Subcutaneous abdominal adipose tissue (tissue), 5 donors: ENCODE measurements at regions not wholly inside any gene's neighbourhood (a gene's known extent, or its start where the extent isn't known, plus 50 kb on each side); places are given as distances from the start of the nearest gene placed in this dataset.
"Not testable (repeated sequence)": the region's sequence is repeated elsewhere in the genome, so short reads cannot be mapped to it uniquely, and the experiment has no call there.

Experiments
- H3K27ac ChIP-seq: one replicate; pipeline ENCODE4 v1.7.0; 2013; ENCODE audit warnings: low read depth, mild to moderate bottlenecking, inconsistent platforms, low read length, moderate library complexity
- H3K27me3 ChIP-seq, 5 donors: one replicate each; pipeline ENCODE4 v1.7.0; 2013; ENCODE audit warnings: low read length in 5 of 5, inconsistent platforms in 1 of 5; ENCODE audit not compliant: control insufficient read depth in 5 of 5, insufficient read depth in 4 of 5
- H3K36me3 ChIP-seq, 5 donors: one replicate each; pipeline ENCODE4 v1.7.0; 2013; ENCODE audit warnings: low read length in 5 of 5; ENCODE audit not compliant: control insufficient read depth in 5 of 5, insufficient read depth in 5 of 5
- H3K4me1 ChIP-seq, 5 donors: one replicate each; pipeline ENCODE4 v1.7.0; 2013; ENCODE audit warnings: low read length in 5 of 5, mild to moderate bottlenecking in 3 of 5, moderate library complexity in 1 of 5; ENCODE audit not compliant: control insufficient read depth in 5 of 5, insufficient read depth in 5 of 5
- H3K4me3 ChIP-seq, 5 donors: one replicate each; pipeline ENCODE4 v1.7.0; 2013; ENCODE audit warnings: low read length in 5 of 5, low read depth in 1 of 5
- H3K9ac ChIP-seq, 5 donors: one replicate each; pipeline ENCODE4 v1.7.0; 2013; ENCODE audit warnings: low read length in 5 of 5, mild to moderate bottlenecking in 4 of 5, moderate library complexity in 3 of 5
- H3K9me3 ChIP-seq, 5 donors: one replicate each; pipeline ENCODE4 v1.7.0; 2013; ENCODE audit warnings: low read length in 5 of 5; ENCODE audit not compliant: control insufficient read depth in 5 of 5
- donor health status: healthy.
- donor health status: healthy.
- donor health status: healthy.
- donor health status: healthy.
- donor health status: healthy.

DNA sequence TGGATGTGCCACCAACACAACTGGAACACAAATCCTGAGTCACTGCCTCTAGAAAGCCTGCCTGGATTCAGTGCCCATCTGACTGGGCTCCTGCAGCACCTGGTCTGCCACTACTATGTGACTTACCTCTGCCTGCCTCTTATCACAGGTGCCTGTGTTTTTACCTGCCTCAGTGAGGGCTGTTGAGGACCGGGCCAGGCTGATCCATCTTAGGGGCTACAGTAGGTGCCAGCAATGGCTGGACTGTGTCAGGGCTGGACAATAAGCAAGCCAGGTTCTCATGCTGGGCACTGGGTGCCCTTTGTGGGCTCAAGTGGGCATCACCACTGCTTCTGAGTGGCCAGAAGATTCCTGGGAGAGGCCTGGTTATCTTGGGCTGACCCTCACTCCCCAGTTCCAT lies 948.6 kb upstream of the TPTE start:
- not testable (repeated sequence) for H3K36me3 ChIP-seq, H3K9ac ChIP-seq

DNA sequence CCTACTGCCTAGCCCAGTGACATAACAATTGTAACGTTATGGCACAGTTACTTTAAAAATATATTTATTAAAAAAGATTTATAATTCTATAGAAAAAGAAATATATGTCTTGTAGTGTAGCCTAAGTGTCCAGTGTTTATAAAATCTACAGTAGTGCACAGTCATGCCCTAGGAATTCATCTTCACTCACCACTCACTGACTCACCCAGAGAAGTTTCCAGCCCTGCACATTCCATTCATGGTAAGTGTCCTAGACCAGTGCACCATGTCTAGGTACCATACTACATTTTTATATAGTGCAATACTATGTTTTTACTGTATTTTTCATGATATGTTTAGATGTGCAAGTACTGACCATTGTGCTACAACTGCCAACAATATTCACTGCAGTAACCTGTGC lies 947.9 kb upstream of the TPTE start:
- not testable (repeated sequence) for H3K9me3 ChIP-seq, H3K27ac ChIP-seq, H3K27me3 ChIP-seq, H3K4me3 ChIP-seq, H3K36me3 ChIP-seq, H3K9ac ChIP-seq, H3K4me1 ChIP-seq

More for the DNA sequence above, 948.6 kb upstream of the TPTE start:
- not testable (repeated sequence) for H3K27ac ChIP-seq, H3K4me3 ChIP-seq, H3K27me3 ChIP-seq, H3K4me1 ChIP-seq, H3K9me3 ChIP-seq

DNA sequence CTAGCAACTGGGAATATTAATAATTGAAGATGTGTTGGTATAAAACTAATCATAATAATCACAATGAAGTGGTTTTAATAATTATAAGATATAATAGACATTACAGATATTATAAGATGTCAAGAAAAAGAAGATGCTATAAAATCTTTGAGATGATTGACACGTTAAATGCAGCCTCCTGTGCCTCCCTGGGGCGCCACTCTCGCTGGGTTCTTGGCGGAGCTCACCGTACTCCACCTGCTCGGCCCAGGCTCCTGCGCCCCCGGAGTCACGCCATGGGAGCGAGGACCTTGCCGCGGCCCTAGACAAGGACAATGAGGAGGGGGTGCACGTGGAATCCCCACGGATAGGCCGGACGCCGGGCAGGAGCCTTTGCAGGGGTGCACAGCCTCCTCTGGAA lies 942.1 kb upstream of the TPTE start:
- not testable (repeated sequence) for H3K4me1 ChIP-seq, H3K4me3 ChIP-seq, H3K9ac ChIP-seq, H3K27ac ChIP-seq, H3K27me3 ChIP-seq, H3K9me3 ChIP-seq, H3K36me3 ChIP-seq

GRCh38 chr21:9587941-9588340 lies 933.4 kb upstream of the TPTE start:
- H3K36me3 ChIP-seq, H3K4me1 ChIP-seq, H3K9me3 ChIP-seq, H3K27ac ChIP-seq, H3K27me3 ChIP-seq, H3K9ac ChIP-seq, H3K4me3 ChIP-seq: not testable (repeated sequence)

DNA sequence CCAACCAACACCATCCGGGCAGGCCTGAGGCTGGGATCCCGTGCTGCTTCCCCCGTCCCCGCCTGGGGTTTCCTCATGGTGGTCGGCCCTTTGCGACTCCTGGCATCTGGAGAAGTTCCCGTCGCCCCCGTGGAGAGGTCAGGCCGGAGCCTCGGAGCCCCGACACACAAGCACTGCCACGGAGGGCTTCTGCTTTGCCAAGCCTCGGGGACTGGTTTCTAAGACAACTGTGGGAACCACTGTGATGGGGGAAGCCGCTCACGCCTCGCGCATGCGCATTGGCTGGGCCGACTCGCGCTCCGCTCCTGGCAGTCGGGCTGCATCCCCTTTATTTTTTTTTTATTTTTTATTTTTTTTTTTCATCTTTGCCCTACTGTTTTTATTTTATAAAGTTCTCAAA lies 928.8 kb upstream of the TPTE start:
- H3K27ac ChIP-seq, H3K9ac ChIP-seq, H3K4me1 ChIP-seq, H3K36me3 ChIP-seq, H3K27me3 ChIP-seq, H3K9me3 ChIP-seq, H3K4me3 ChIP-seq: not testable (repeated sequence)

- not testable (repeated sequence) for H3K27ac ChIP-seq, H3K9me3 ChIP-seq, H3K4me3 ChIP-seq, H3K27me3 ChIP-seq, H3K9ac ChIP-seq, H3K4me1 ChIP-seq, H3K36me3 ChIP-seq
These were observed 927.7 kb upstream of the TPTE start for GRCh38 chr21:9593646-9594045.

GRCh38 chr21:9614011-9614410 lies 907.4 kb upstream of the TPTE start:
- not testable (repeated sequence) for H3K4me3 ChIP-seq, H3K9me3 ChIP-seq, H3K27ac ChIP-seq, H3K27me3 ChIP-seq, H3K4me1 ChIP-seq, H3K36me3 ChIP-seq, H3K9ac ChIP-seq

- H3K4me3 ChIP-seq, H3K36me3 ChIP-seq, H3K9me3 ChIP-seq, H3K9ac ChIP-seq, H3K27ac ChIP-seq, H3K27me3 ChIP-seq, H3K4me1 ChIP-seq: not testable (repeated sequence)
These were observed 900.1 kb upstream of the TPTE start for GRCh38 chr21:9621121-9621793.

DNA sequence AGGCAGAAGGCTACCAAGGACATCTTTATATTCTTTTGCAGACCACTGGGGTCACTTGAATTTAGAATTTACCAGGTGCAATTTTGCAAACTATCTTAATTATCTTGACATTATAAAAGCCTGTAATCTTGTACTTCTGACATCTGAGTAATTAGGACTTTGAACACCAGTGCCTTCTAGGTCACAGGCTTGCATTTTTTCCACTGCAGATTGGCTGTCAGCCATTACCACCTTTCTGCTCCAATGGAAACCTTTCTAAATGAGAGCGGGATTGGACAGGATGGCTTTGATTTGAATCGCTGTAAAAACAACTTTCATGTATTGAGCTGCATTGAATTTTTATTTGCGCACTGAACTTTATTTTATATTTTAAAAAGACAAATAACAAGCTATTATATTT lies 893.3 kb upstream of the TPTE start:
- H3K27me3 ChIP-seq, H3K36me3 ChIP-seq, H3K4me1 ChIP-seq, H3K4me3 ChIP-seq, H3K9me3 ChIP-seq, H3K27ac ChIP-seq, H3K9ac ChIP-seq: not testable (repeated sequence)

GRCh38 chr21:9647409-9647808 lies 874.0 kb upstream of the TPTE start:
- not testable (repeated sequence) for H3K36me3 ChIP-seq, H3K27ac ChIP-seq, H3K9me3 ChIP-seq, H3K4me3 ChIP-seq, H3K27me3 ChIP-seq, H3K9ac ChIP-seq, H3K4me1 ChIP-seq

DNA sequence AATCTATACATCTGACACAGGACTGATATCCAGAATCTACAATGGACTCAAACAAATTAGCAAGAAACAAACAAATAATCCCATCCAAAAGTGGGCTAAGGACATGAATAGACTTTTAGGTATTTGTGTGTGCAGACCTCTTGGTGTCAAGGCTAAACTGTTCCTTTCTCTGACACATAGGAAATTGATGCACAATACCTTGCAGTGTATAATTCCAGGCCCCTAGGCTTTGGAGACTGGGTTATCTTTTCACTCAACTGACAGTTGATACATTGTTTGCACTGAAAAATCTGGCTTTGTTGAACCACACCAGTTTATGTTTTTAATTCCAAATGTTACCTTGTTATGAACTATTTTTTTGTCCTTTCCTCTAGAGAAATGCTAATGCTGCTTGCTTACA lies 873.1 kb upstream of the TPTE start:
- not testable (repeated sequence) for H3K36me3 ChIP-seq, H3K27ac ChIP-seq, H3K9ac ChIP-seq, H3K4me3 ChIP-seq, H3K4me1 ChIP-seq, H3K27me3 ChIP-seq, H3K9me3 ChIP-seq
